GM21529 (cell line): ENCODE measurements at regions not wholly inside any gene's neighbourhood (a gene's known extent, or its start where the extent isn't known, plus 50 kb on each side); places are given as distances from the start of the nearest gene placed in this dataset.
"Not testable (repeated sequence)": the region's sequence is repeated elsewhere in the genome, so short reads cannot be mapped to it uniquely, and the experiment has no call there.

Experiments used
- ATAC-seq: cut with Tn5 transposase; IDR thresholded peaks from one replicate; pipeline ENCODE4 v1.9.1; 2021; ENCODE audit not compliant: unreplicated experiment

DNA sequence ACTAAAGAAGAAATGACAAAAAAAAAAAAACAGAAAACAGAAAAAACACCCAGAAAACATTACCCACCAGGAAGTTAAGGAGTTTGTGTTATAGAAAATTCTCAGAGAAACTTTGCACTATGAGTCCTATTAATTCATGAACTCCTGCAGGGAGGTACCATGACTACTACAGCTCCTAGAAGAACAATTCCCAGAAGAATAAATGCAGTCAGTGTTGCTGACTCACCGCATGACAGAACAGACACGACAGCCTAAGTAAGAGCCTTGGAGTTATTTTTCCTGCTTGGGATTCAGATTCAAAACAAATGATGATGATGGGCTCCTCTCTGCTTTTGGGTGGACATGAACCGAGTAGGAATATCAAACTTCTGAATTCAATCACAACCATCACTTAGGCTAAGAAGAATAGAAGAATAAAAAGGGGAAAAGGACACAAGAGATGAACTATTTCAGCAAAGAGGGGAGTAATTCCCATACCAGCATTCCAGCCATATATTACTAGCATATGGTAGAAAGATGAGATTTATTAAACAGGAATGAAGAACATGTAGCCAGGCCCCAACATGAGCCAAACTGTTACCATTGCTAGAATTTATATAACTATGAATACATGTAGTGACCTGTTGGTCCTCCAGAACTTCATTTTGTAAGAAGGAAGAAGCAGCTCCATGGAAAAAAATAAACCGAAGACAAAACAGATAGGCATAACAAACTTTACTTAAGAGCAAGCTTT is 209.6 kb upstream of the PDE4D start:
- ATAC-seq: no peak

DNA sequence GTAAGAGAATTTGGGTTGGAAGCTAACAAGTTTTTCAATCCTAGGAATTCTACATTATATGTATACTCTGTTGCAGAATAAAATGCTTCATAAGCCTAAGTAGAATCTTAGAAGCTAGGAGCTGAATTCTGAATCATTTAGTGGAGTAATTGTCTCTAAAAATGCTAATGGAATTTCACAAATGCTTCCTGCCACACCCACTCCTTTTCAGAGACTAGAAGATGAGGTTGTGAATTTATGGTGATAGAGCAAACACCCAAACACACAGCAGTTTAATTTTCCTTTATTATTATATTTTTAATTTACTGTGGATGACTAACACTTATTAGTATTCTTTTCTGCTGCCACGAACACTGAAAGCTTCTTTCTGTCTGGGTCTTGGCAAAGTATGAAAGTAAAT is 208.0 kb upstream of the PDE4D start:
- no peak for ATAC-seq

DNA sequence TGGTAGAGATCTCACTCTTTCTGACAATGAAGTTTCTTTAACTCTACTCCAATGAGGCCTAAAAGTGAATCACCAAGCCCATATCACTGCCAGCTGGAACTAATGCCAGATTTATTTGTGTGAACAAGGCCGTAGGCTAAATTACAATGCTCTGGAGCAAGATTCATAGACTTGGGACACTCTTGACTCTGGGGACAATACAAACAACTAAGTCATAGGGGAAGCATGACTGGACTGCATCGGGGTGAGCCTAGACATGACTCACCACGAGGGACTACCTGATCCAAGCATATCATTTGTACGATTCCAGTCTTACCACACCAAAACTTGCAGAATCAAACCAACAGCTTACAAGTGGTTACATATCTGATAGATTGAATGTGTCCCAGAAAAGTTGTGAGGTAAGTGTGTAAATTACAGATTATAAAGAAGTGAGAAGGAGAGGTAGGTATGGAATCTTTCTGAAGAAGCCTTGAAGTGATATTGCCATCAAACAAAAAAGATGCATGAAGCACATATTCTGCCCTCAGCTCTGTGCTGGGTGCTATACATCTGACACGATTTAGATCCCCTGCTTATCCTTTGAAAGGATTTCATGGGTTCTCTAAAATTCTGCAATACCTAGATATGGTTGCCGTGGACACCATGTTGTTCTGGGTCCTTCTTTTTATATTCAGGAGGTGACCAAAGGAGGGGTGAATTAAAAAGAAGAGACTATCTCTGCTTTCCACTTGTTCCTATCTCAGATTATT is 199.3 kb upstream of the PDE4D start:
- no peak for ATAC-seq

GRCh38 chr5:60086583-60086982 is 193.1 kb upstream of the PDE4D start:
- no peak for ATAC-seq

DNA sequence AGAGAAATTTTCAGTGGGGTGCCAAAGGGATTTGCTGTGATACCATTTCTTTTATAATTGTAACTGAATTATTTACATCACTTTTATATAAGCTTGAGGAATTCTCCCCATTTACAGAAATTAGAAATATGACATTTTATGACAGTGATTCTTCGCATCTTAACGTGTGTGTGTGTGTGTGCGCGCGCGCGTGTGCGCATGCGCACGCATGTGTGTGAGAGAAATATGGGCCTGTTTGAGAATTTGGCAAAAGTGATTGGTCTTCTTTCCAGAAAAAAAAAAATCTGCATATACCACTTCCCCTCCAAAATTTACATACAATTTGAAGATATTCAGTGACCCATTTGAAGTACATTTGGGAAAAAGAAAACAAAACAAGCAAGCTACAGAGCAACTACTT is 190.7 kb upstream of the PDE4D start:
- no peak for ATAC-seq

DNA sequence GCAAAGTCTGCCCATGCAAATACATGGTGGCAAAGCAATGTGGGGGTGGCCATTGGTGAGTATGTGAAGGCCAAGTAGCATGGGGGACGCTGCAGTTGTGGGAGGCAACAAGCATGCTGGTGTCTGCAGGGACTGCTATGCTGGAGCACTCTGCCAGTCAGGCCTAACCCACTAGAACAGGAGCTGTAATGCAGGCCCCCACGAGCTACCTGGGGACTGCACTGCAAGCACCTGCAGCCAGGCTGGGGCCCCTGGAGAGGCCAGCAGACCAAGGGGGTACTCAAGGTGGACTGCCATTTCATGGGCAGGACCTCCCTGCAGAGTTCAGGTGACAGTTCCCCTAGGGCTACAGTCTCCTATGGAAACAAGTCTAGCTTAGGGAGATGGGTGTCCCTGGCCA is 183.8 kb upstream of the PDE4D start:
- ATAC-seq: no peak

GRCh38 chr5:60076746-60077145 is 183.2 kb upstream of the PDE4D start:
- ATAC-seq: no peak

GRCh38 chr5:60066502-60066901 is 173.0 kb upstream of the PDE4D start:
- ATAC-seq: no peak

DNA sequence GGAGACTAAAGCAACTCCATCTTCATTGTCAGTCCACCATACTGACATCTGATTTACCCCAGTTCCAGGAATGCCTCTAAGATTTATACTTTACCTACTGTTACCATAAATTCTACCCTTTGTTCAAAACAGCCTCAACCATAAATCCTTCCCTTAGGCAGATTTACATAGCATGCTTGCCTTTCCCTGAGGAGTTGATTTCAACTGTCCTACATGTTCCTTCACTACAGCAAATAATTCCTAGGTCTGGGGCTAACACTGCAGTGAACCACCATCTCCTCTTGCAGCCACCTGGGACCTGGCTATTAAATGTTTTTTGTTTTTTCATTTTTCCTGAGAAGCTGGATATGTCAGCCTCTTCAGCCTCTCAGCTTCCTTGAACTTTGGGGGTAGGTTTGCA is 166.9 kb upstream of the PDE4D start:
- ATAC-seq: no peak

DNA sequence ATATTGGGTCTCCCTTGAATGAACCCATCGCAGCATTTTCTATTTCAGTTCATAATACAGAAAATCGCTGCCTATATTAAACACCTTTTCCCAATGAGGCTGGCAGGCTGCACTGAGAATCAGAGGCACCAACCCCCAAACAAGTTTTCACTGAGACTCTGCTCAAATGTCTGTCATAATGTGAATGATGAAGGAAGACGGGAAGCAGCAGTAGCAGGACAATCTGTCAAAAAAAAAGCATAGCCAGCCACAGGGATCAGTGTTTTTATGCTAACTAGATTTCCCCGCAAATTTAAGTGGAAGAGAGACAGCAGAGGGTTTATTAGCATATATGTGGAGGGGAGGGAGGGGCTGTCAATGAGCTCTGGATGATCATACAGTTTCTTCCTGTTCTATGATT is 162.7 kb upstream of the PDE4D start:
- no peak for ATAC-seq

GRCh38 chr5:60055168-60055567 is 161.6 kb upstream of the PDE4D start:
- ATAC-seq: no peak

GRCh38 chr5:60041996-60042664 is 148.6 kb upstream of the PDE4D start:
- ATAC-seq: not testable (repeated sequence)

- not testable (repeated sequence) for ATAC-seq
These were observed 148.0 kb upstream of the PDE4D start for GRCh38 chr5:60041508-60041907.

- no peak for ATAC-seq
These were observed 142.8 kb upstream of the PDE4D start for GRCh38 chr5:60036192-60036938.

DNA sequence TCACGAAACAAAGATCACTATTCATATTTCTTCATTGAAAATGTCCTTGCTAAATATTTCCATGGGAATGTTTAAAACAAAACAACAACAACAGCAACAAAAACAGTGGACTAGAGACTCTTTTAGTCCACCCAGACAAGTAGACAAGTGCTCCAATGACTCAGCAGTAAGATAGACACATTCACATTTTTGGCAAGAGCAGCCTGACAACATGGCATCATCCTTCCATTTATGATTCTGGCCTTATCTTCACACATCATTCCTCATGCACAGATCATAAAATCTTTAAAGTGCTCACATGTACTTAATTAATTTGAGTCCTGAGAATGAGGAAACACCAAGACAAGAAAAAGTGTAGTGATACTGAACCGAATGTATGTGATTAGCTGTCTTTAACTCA is 132.6 kb upstream of the PDE4D start:
- no peak for ATAC-seq

DNA sequence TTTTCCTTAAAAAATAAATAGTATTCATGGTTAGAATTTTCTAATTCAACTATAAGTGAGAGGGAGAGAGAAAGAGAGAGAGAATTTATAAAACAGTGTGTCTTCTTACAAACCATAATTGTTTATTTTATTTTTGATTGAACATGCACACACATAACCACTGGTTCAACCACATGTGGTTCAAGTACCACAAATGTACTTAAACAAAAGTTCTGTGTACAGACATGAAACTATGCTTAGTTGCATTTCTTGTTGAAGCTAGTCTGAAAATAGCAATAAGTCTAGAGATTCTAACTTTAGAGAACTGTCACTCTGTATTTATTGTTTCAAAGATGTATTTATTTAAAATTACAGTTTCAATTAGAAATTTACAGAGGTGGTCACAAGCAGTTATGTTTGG is 130.6 kb upstream of the PDE4D start:
- no peak for ATAC-seq

DNA sequence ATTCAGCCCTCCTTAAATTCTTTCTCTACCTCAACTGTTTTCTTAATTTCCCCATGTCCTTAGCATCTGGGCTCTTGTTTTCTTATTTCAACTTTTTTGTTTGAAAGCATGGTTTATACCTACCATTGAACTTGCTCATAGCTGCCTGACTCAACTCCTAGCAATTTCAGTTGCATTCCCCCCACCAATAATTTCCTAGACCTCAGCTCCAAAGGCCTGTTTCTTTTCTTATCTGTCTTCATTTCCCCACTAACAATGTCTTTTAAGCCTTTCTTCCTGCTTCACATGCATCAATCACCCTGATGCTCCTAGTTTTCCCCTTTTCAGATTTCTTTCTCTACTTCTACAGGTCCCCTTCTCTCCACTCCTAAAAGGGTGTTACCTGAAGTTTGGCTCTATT is 129.7 kb upstream of the PDE4D start:
- ATAC-seq: no peak

GRCh38 chr5:60020457-60020856 is 126.9 kb upstream of the PDE4D start:
- no peak for ATAC-seq

GRCh38 chr5:60018960-60019359 is 125.4 kb upstream of the PDE4D start:
- not testable (repeated sequence) for ATAC-seq

GRCh38 chr5:60018091-60018490 is 124.6 kb upstream of the PDE4D start:
- ATAC-seq: no peak

GRCh38 chr5:60014331-60014730 is 120.8 kb upstream of the PDE4D start:
- no peak for ATAC-seq
